Thyroid gland (tissue), 4 donors: ENCODE measurements at regions not wholly inside any gene's neighbourhood (a gene's known extent, or its start where the extent isn't known, plus 50 kb on each side); places are given as distances from the start of the nearest gene placed in this dataset.

ENCODE experiments used
- DNase-seq, 2 donors: peaks; one replicate each; pipeline ENCODE4 v3.0.0-alpha.2; 2019
- H3K27ac ChIP-seq, 3 donors: fragments of 200-600 bp; sonication (generic); 1 replicate in 2 of 3; 2 replicates in 1 of 3; pipeline ENCODE4 v1.5.1; 2016 to 2019; ENCODE audit warnings: mild to moderate bottlenecking in 1 of 3, moderate library complexity in 1 of 3
- H3K27me3 ChIP-seq: fragments of 200-600 bp; sonication (generic); one replicate; pipeline ENCODE4 v1.5.1; 2019
- H3K36me3 ChIP-seq, 2 donors: fragments of 200-600 bp; sonication (generic); one replicate each; pipeline ENCODE4 v1.5.1; 2016 to 2019
- H3K4me1 ChIP-seq, 2 donors: fragments of 200-600 bp; sonication (generic); one replicate each; pipeline ENCODE4 v1.5.1; 2017 to 2019
- H3K4me3 ChIP-seq, 3 donors: fragments of 200-600 bp; sonication (generic); replicated peaks in 1 of 3; 1 replicate in 2 of 3; 2 replicates in 1 of 3; pipeline ENCODE4 v1.5.1; 2016; ENCODE audit warnings: mild to moderate bottlenecking in 1 of 3
- H3K9me3 ChIP-seq: fragments of 200-600 bp; sonication (generic); one replicate; pipeline ENCODE4 v1.5.1; 2017
- CTCF ChIP-seq, 6 experiments: fragments of 200-600 bp in 3 of 6; fragments of 450-650 bp in 3 of 6; sonication (generic) in 3 of 6; IDR thresholded peaks; one replicate each; pipeline ENCODE4 v1.5.1; 2016 to 2019; ENCODE audit warnings: antibody characterized with exemption in 6 of 6, mild to moderate bottlenecking in 2 of 6, inconsistent platforms in 1 of 6, moderate library complexity in 1 of 6
- POLR2A ChIP-seq, 2 donors: fragments of 450-650 bp; IDR thresholded peaks; one replicate each; pipeline ENCODE4 v1.6.1; 2017; ENCODE audit warnings: antibody characterized with exemption in 2 of 2, mild to moderate bottlenecking in 2 of 2, moderate library complexity in 1 of 2
- WGBS, 2 donors: methylation state at CpG; one replicate each; pipeline ENCODE4 v1.1.5; 2017; 5-methylcytosine and 5-hydroxymethylcytosine counted together
- intact Hi-C: fragments of 100-400 bp; cut with DNase I; formaldehyde crosslinking; loops from one replicate; pipeline ENCODE4 v1.15.1; 2023

- Histone ChIP-seq H3K36me3 (no peaks in the 10 kb centered on the region), H3K27me3 (no peaks in the 10 kb centered on the region), H3K4me3 (no peak overlapping the region), H3K27ac (no peak overlapping the region), H3K9me3 (no peaks in the 10 kb centered on the region), H3K4me1 (no peaks in the 10 kb centered on the region)
- no peak for DNase-seq
- TF ChIP-seq POLR2A (IDR thresholded peaks at IDR 0.05), result no peak
- TF ChIP-seq CTCF (IDR thresholded peaks at IDR 0.05), result no peak
- whole genome bisulfite sequencing, 2 donors, result 73 to 74% methylated on average over 2 of the region's 2 CpGs
- intact Hi-C loops, result no loop called here
Measured at GRCh38 chr5:21603796-21604195, 1249.3 kb downstream of the CDH12 start.

- Histone ChIP-seq H3K27me3 (no peaks in the 10 kb centered on the region), H3K36me3 (no peaks in the 10 kb centered on the region), H3K4me3 (no peak overlapping the region), H3K9me3 (no peaks in the 10 kb centered on the region), H3K4me1 (no peaks in the 10 kb centered on the region), H3K27ac (no peak overlapping the region)
- intact Hi-C loops, result no loop called here
- no peak for DNase-seq
- 96% methylated on average over 2 of the region's 2 CpGs for WGBS, 2 donors
- TF ChIP-seq CTCF (IDR thresholded peaks at IDR 0.05) (no peak), POLR2A (IDR thresholded peaks at IDR 0.05) (no peak)
Measured at GRCh38 chr5:21594566-21594965, 1258.6 kb downstream of the CDH12 start.

GRCh38 chr5:21593261-21593660, 1259.9 kb downstream of the CDH12 start:
- H3K4me3 ChIP-seq, result no peak overlapping the region
- H3K4me1 ChIP-seq, result no peaks in the 10 kb centered on the region
- H3K27me3 ChIP-seq, result no peaks in the 10 kb centered on the region
- no peaks in the 10 kb centered on the region for H3K36me3 ChIP-seq
- H3K9me3 ChIP-seq, result no peaks in the 10 kb centered on the region
- intact Hi-C loops, result no loop called here
- no peak for DNase-seq
- H3K27ac ChIP-seq, result no peak overlapping the region
- TF ChIP-seq POLR2A (IDR thresholded peaks at IDR 0.05) (no peak), CTCF (IDR thresholded peaks at IDR 0.05) (no peak)

GRCh38 chr5:21581508-21581907, 1271.6 kb downstream of the CDH12 start:
- no peak overlapping the region for H3K4me3 ChIP-seq
- 81 to 85% methylated on average over 3 of the region's 3 CpGs for WGBS, 2 donors
- no peaks in the 10 kb centered on the region for H3K27me3 ChIP-seq
- H3K9me3 ChIP-seq, result no peaks in the 10 kb centered on the region
- H3K27ac ChIP-seq, result no peak overlapping the region
- intact Hi-C loops, result no loop called here
- TF ChIP-seq POLR2A (IDR thresholded peaks at IDR 0.05) (no peak), CTCF (IDR thresholded peaks at IDR 0.05) (no peak)
- no peaks in the 10 kb centered on the region for H3K4me1 ChIP-seq
- DNase-seq, result no peak
- H3K36me3 ChIP-seq, result no peaks in the 10 kb centered on the region

GRCh38 chr5:21574961-21575360, 1278.2 kb downstream of the CDH12 start:
- no peaks in the 10 kb centered on the region for H3K9me3 ChIP-seq
- no peak overlapping the region for H3K27ac ChIP-seq
- no peaks in the 10 kb centered on the region for H3K27me3 ChIP-seq
- no peaks in the 10 kb centered on the region for H3K36me3 ChIP-seq
- no peak overlapping the region for H3K4me3 ChIP-seq
- H3K4me1 ChIP-seq, result no peaks in the 10 kb centered on the region
- intact Hi-C loops, result no loop called here
- WGBS, 2 donors, result 84% methylated on average over 4 of the region's 4 CpGs
- no peak for DNase-seq
- TF ChIP-seq POLR2A (IDR thresholded peaks at IDR 0.05), result no peak
- TF ChIP-seq CTCF (IDR thresholded peaks at IDR 0.05), result no peak
